ENCODE measurements at regions not wholly inside any gene's neighbourhood (a gene's known extent, or its start where the extent isn't known, plus 50 kb on each side); places are given as distances from the start of the nearest gene placed in this dataset.

- H3K27me3 ChIP-seq (ENCODE audit: control insufficient read depth, insufficient read depth, low read length), result no peaks in the 10 kb centered on the region
- H3K79me2 ChIP-seq (ENCODE audit: control insufficient read depth, insufficient read depth, low read length), result no peaks in the 10 kb centered on the region
- no peak for TF ChIP-seq EZH2 (IDR thresholded peaks at IDR 0.05; ENCODE audit: low read length, missing control alignments)
- no peak for TF ChIP-seq CTCF (conservative IDR thresholded peaks at IDR 0.05 in 1 of 2, IDR thresholded peaks at IDR 0.05 in 1 of 2; ENCODE audit: low read depth in 1 of 2, low read length in 2 of 2)
- H3K4me2 ChIP-seq (ENCODE audit: extremely low read depth, insufficient read depth, low read length), result no peak overlapping the region
- H3K36me3 ChIP-seq (ENCODE audit: control insufficient read depth, insufficient read depth, low read length), result no peaks in the 10 kb centered on the region
- no peak overlapping the region for H3K27ac ChIP-seq (ENCODE audit: insufficient read depth, low read length)
- no peak for DNase-seq (ENCODE audit: low read depth in 2 of 2)
- no peaks in the 10 kb centered on the region for H3K4me1 ChIP-seq (ENCODE audit: control insufficient read depth, extremely low read depth, insufficient read depth, low read length)
- no peak overlapping the region for H3K4me3 ChIP-seq (replicated peaks in 1 of 4; ENCODE audit: control extremely low read depth in 1 of 4, insufficient read depth in 1 of 4, low read depth in 3 of 4, low read length in 4 of 4)
- H3K9ac ChIP-seq (ENCODE audit: insufficient read depth, low read length), result no peak overlapping the region
- no peaks in the 10 kb centered on the region for H3K9me3 ChIP-seq (ENCODE audit: control insufficient read depth, insufficient read depth, low read depth, low read length)
- no peak overlapping the region for H2AFZ ChIP-seq (ENCODE audit: low read length)
- H4K20me1 ChIP-seq (ENCODE audit: control insufficient read depth, extremely low read depth, insufficient read depth, low read length), result no peaks in the 10 kb centered on the region
These were observed 630.2 kb downstream of the HDGFL1 start for GRCh38 chr6:23199541-23199940.

GRCh38 chr6:23200946-23201345 is 631.6 kb downstream of the HDGFL1 start:
- no peaks in the 10 kb centered on the region for H3K79me2 ChIP-seq (ENCODE audit: control insufficient read depth, insufficient read depth, low read length)

GRCh38 chr6:23202207-23202606 is 632.8 kb downstream of the HDGFL1 start:
- Histone ChIP-seq H3K9ac (ENCODE audit: insufficient read depth, low read length) (no peak overlapping the region), H3K4me3 (replicated peaks in 1 of 4; ENCODE audit: control extremely low read depth in 1 of 4, insufficient read depth in 1 of 4, low read depth in 3 of 4, low read length in 4 of 4) (no peak overlapping the region), H3K4me2 (ENCODE audit: extremely low read depth, insufficient read depth, low read length) (no peak overlapping the region), H3K79me2 (ENCODE audit: control insufficient read depth, insufficient read depth, low read length) (no peaks in the 10 kb centered on the region), H3K27ac (ENCODE audit: insufficient read depth, low read length) (no peak overlapping the region), H3K4me1 (ENCODE audit: control insufficient read depth, extremely low read depth, insufficient read depth, low read length) (no peaks in the 10 kb centered on the region), H2AFZ (ENCODE audit: low read length) (no peak overlapping the region), H4K20me1 (ENCODE audit: control insufficient read depth, extremely low read depth, insufficient read depth, low read length) (no peaks in the 10 kb centered on the region), H3K27me3 (ENCODE audit: control insufficient read depth, insufficient read depth, low read length) (no peaks in the 10 kb centered on the region), H3K36me3 (ENCODE audit: control insufficient read depth, insufficient read depth, low read length) (no peaks in the 10 kb centered on the region), H3K9me3 (ENCODE audit: control insufficient read depth, insufficient read depth, low read depth, low read length) (no peaks in the 10 kb centered on the region)
- TF ChIP-seq CTCF (conservative IDR thresholded peaks at IDR 0.05 in 1 of 2, IDR thresholded peaks at IDR 0.05 in 1 of 2; ENCODE audit: low read depth in 1 of 2, low read length in 2 of 2) (no peak), EZH2 (IDR thresholded peaks at IDR 0.05; ENCODE audit: low read length, missing control alignments) (no peak)
- DNase-seq (ENCODE audit: low read depth in 2 of 2), result no peak

More at GRCh38 chr6:23200946-23201345, 631.6 kb downstream of the HDGFL1 start:
- no peak for TF ChIP-seq EZH2 (IDR thresholded peaks at IDR 0.05; ENCODE audit: low read length, missing control alignments)
- no peak for TF ChIP-seq CTCF (conservative IDR thresholded peaks at IDR 0.05 in 1 of 2, IDR thresholded peaks at IDR 0.05 in 1 of 2; ENCODE audit: low read depth in 1 of 2, low read length in 2 of 2)
- Histone ChIP-seq H3K4me1 (ENCODE audit: control insufficient read depth, extremely low read depth, insufficient read depth, low read length) (no peaks in the 10 kb centered on the region), H4K20me1 (ENCODE audit: control insufficient read depth, extremely low read depth, insufficient read depth, low read length) (no peaks in the 10 kb centered on the region), H3K4me2 (ENCODE audit: extremely low read depth, insufficient read depth, low read length) (no peak overlapping the region), H2AFZ (ENCODE audit: low read length) (no peak overlapping the region), H3K9ac (ENCODE audit: insufficient read depth, low read length) (no peak overlapping the region), H3K27ac (ENCODE audit: insufficient read depth, low read length) (no peak overlapping the region), H3K9me3 (ENCODE audit: control insufficient read depth, insufficient read depth, low read depth, low read length) (no peaks in the 10 kb centered on the region), H3K27me3 (ENCODE audit: control insufficient read depth, insufficient read depth, low read length) (no peaks in the 10 kb centered on the region), H3K36me3 (ENCODE audit: control insufficient read depth, insufficient read depth, low read length) (no peaks in the 10 kb centered on the region), H3K4me3 (replicated peaks in 1 of 4; ENCODE audit: control extremely low read depth in 1 of 4, insufficient read depth in 1 of 4, low read depth in 3 of 4, low read length in 4 of 4) (no peak overlapping the region)
- no peak for DNase-seq (ENCODE audit: low read depth in 2 of 2)
